GM12878 (cell line): ENCODE measurements at regions not wholly inside any gene's neighbourhood (a gene's known extent, or its start where the extent isn't known, plus 50 kb on each side); places are given as distances from the start of the nearest gene placed in this dataset.

Experiments used
- CHD1 ChIP-seq: IDR thresholded peaks from 2 replicates; pipeline ENCODE4 v1.6.1; 2012; ENCODE audit warnings: low read depth, low read length, improper control_type of control experiment
- EZH2 ChIP-seq: IDR thresholded peaks from 2 replicates; pipeline ENCODE4 v1.6.1; 2012; ENCODE audit warnings: low read depth, mild to moderate bottlenecking, control low read depth, inconsistent platforms, low read length, borderline replicate concordance; ENCODE audit not compliant: control insufficient read depth
- MTA3 ChIP-seq: IDR thresholded peaks from 2 replicates; pipeline ENCODE4 v1.6.1; 2012; ENCODE audit warnings: low read length, inconsistent platforms, borderline replicate concordance
- MXI1 ChIP-seq: fragments of 150-350 bp; IDR thresholded peaks from 2 replicates; pipeline ENCODE4 v1.6.1; 2011; ENCODE audit warnings: low read depth, mild to moderate bottlenecking, inconsistent platforms, low read length, improper control_type of control experiment
- NFIC ChIP-seq: IDR thresholded peaks from 2 replicates; pipeline ENCODE4 v1.6.1; 2012; ENCODE audit warnings: low read depth, mild to moderate bottlenecking, inconsistent platforms, low read length, moderate library complexity
- SREBF2 ChIP-seq: IDR thresholded peaks from 2 replicates; pipeline ENCODE4 v1.6.1; 2012; ENCODE audit warnings: mild to moderate bottlenecking, low read length
- ZNF274 ChIP-seq: IDR thresholded peaks from one replicate; pipeline ENCODE4 v1.8.0; 2011; ENCODE audit not compliant: insufficient read length, insufficient read depth
- TF ChIP-seq, protein P1 (sequence below), 3 experiments: IDR thresholded peaks in 2 of 3; conservative IDR thresholded peaks in 1 of 3; 2 replicates each; pipeline ENCODE4 v1.5.1; 2011; ENCODE audit warnings: low read depth in 3 of 3, low read length in 3 of 3, mild to moderate bottlenecking in 3 of 3, control low read depth in 2 of 3, moderate library complexity in 2 of 3, inconsistent platforms in 1 of 3, mixed read lengths in 1 of 3; ENCODE audit not compliant: control insufficient read depth in 2 of 3, insufficient read depth in 1 of 3; ENCODE audit errors: extremely low read depth in 1 of 3

DNA sequence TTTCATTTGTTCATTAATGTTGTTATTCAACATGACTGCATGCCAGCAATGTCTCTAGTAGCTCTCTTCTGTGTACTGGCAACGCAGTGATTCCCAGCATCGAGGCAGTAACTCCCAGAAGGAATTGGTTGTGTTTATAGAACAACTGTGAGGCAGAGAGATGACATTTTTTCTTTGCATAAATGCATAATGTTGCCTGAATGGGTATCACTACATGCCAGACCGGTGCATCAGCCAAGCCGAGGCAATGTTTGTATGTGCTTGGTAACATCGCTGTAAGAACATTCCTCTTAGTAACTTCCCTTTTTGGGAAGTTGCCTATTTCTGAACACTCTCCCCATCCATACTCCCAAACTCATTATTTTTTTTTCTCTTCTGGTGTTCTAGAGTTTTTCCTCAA, 182.9 kb downstream of the HTR7 start:
- TF ChIP-seq ZNF274: no peak
- TF ChIP-seq NFIC: no peak
- TF ChIP-seq, protein P1, sequence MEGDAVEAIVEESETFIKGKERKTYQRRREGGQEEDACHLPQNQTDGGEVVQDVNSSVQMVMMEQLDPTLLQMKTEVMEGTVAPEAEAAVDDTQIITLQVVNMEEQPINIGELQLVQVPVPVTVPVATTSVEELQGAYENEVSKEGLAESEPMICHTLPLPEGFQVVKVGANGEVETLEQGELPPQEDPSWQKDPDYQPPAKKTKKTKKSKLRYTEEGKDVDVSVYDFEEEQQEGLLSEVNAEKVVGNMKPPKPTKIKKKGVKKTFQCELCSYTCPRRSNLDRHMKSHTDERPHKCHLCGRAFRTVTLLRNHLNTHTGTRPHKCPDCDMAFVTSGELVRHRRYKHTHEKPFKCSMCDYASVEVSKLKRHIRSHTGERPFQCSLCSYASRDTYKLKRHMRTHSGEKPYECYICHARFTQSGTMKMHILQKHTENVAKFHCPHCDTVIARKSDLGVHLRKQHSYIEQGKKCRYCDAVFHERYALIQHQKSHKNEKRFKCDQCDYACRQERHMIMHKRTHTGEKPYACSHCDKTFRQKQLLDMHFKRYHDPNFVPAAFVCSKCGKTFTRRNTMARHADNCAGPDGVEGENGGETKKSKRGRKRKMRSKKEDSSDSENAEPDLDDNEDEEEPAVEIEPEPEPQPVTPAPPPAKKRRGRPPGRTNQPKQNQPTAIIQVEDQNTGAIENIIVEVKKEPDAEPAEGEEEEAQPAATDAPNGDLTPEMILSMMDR (IDR thresholded peaks at IDR 0.05 in 2 of 3, conservative IDR thresholded peaks at IDR 0.05 in 1 of 3; ENCODE audit: control insufficient read depth in 2 of 3, extremely low read depth in 1 of 3, insufficient read depth in 1 of 3, low read depth in 3 of 3, low read length in 3 of 3): no peak
- no peak for TF ChIP-seq MXI1
- TF ChIP-seq EZH2: no peak
- TF ChIP-seq MTA3: no peak
- no peak for TF ChIP-seq CHD1
- TF ChIP-seq SREBF2: no peak
